Uterus (tissue), 3 donors: ENCODE measurements at regions not wholly inside any gene's neighbourhood (a gene's known extent, or its start where the extent isn't known, plus 50 kb on each side); places are given as distances from the start of the nearest gene placed in this dataset. TPM values are rescaled to one million over a fixed set of nuclear protein-coding genes. Genes with fewer than 3 reads are reported as not detected.
"Not testable (repeated sequence)": the region's sequence is repeated elsewhere in the genome, so short reads cannot be mapped to it uniquely, and the experiment has no call there.

Experiments
- DNase-seq, 2 donors: peaks; one replicate each; pipeline ENCODE4 v3.0.0-alpha.2; 2019 to 2020
- H3K27ac ChIP-seq, 2 donors: fragments of 200-600 bp; sonication (generic); 1 replicate in 1 of 2; 2 replicates in 1 of 2; pipeline ENCODE4 v1.5.1; 2016 to 2018
- H3K27me3 ChIP-seq, 2 donors: fragments of 200-600 bp; sonication (generic); one replicate each; pipeline ENCODE4 v1.5.1; 2018 to 2019; ENCODE audit warnings: control low read depth in 1 of 2
- H3K36me3 ChIP-seq, 2 donors: fragments of 200-600 bp; sonication (generic); one replicate each; pipeline ENCODE4 v1.5.1; 2019; ENCODE audit warnings: control low read depth in 1 of 2
- H3K4me1 ChIP-seq, 2 donors: fragments of 200-600 bp; sonication (generic); one replicate each; pipeline ENCODE4 v1.5.1; 2018 to 2019; ENCODE audit warnings: control low read depth in 1 of 2
- H3K4me3 ChIP-seq, 2 donors: fragments of 200-600 bp; sonication (generic); 1 replicate in 1 of 2; 2 replicates in 1 of 2; pipeline ENCODE4 v1.5.1; 2018 to 2019; ENCODE audit warnings: mild to moderate bottlenecking in 1 of 2
- H3K9me3 ChIP-seq, 2 donors: fragments of 200-600 bp; sonication (generic); one replicate each; pipeline ENCODE4 v1.5.1; 2019; ENCODE audit warnings: control low read depth in 1 of 2
- POLR2A ChIP-seq, 2 donors: fragments of 450-650 bp; IDR thresholded peaks; one replicate each; pipeline ENCODE4 v1.6.1; 2016; ENCODE audit warnings: antibody characterized with exemption in 2 of 2, mild to moderate bottlenecking in 1 of 2, moderate library complexity in 1 of 2
- intact Hi-C: fragments of 100-400 bp; cut with DNase I; formaldehyde crosslinking; loops from one replicate; pipeline ENCODE4 v1.15.1; 2023; ENCODE audit warnings: low total_unique reads
- microRNA-seq: library from miRNA; unstranded; fragments of <30 nt; microRNA quantifications from one replicate; pipeline ENCODE4, GENCODE V29; 2016; ENCODE audit warnings: borderline microRNAs expressed, borderline replicate concordance
- small RNA-seq: library from RNA; depleted of rRNA; stranded (forward); fragments of <200 nt; gene quantifications from one replicate; pipeline ENCODE3, GENCODE V24; 2016
- TF ChIP-seq, protein P1 (sequence below), 4 experiments: fragments of 200-600 bp in 2 of 4; fragments of 450-650 bp in 2 of 4; sonication (generic) in 2 of 4; IDR thresholded peaks; one replicate each; pipeline ENCODE4 v1.5.1; 2016 to 2019; ENCODE audit warnings: antibody characterized with exemption in 4 of 4, mild to moderate bottlenecking in 2 of 4, moderate library complexity in 1 of 4
- donor health status: DM: yes; HTN: yes; CAD: no.

DNA sequence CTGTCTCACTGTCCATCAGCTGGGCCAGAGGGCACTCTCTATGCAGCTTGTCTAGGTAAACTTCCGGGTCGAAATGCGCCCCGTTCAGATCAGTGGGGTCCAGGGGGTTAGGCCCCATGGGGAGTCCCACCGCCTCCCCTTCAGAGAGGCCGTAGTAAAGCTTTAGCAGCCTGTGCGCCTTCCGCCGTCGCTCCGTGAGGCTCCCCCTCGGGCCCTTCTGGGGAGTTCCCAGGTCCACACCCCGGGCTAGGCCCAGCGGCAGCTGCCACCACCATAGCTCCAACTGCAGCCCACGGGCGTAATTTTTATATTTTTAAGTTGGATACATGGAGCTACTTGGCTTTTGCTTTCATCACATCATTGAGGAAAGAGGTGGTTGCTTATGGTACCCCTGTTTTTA is 73.7 kb upstream of the FRG2C start:
- DNase-seq, H3K4me1 ChIP-seq, H3K27ac ChIP-seq, H3K4me3 ChIP-seq, H3K27me3 ChIP-seq, H3K9me3 ChIP-seq, H3K36me3 ChIP-seq, intact Hi-C loops: not testable (repeated sequence)

DNA sequence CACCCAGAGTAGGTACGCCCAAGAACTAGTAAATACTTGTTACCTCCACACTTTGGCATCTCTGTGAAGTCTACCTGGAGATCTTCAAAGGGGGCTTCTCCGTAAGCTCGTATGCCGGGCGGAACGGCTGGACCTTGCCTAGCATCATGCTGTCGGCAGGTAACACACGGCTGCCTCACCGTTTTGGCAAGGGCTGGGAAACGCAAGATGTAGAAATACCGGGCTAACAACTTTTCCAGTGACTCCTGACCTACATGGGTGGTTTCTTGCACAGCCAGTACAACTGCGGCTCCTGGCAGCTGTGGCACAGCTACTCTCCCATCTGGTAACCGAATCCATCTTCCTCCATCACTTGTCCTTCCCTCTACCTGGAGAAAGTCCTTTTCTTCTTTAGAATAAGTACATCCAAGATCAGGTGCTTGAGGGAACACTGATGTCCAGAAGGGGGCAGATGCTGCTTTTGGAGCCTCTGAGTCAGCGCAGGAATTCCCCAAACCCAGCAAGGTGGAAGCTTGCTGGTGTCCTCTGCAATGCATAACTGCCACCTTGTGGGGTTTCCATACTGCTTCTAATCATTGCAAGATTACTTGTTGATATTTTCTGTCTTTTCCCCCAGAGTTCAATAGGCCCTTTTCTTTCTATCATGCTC is 59.7 kb upstream of the FRG2C start:
- intact Hi-C loops, H3K4me3 ChIP-seq: not testable (repeated sequence)

DNA sequence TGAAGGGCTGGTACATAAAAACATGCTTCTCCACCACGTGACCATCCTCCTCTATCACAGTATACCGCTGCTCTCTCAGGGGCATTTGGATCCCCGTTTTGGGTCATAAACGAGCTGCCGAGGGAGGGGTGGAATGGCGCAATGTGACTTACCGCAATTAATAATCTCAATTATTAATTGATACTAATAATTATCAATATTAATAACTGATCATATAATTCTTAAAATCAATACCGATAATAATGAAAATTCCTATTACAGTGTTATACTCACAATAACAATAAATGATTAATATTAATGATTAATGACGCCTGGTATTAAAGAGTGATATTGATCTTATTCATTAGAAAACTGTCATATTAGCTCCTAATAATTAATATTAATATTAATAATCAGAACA is 56.1 kb upstream of the FRG2C start:
- H3K9me3 ChIP-seq, DNase-seq, H3K4me3 ChIP-seq, H3K36me3 ChIP-seq, H3K27ac ChIP-seq, intact Hi-C loops, H3K4me1 ChIP-seq, H3K27me3 ChIP-seq: not testable (repeated sequence)

More for the DNA sequence above, 59.7 kb upstream of the FRG2C start:
- H3K27ac ChIP-seq, DNase-seq, H3K9me3 ChIP-seq, H3K4me1 ChIP-seq, H3K27me3 ChIP-seq, H3K36me3 ChIP-seq: not testable (repeated sequence)
- TF ChIP-seq, protein P1, sequence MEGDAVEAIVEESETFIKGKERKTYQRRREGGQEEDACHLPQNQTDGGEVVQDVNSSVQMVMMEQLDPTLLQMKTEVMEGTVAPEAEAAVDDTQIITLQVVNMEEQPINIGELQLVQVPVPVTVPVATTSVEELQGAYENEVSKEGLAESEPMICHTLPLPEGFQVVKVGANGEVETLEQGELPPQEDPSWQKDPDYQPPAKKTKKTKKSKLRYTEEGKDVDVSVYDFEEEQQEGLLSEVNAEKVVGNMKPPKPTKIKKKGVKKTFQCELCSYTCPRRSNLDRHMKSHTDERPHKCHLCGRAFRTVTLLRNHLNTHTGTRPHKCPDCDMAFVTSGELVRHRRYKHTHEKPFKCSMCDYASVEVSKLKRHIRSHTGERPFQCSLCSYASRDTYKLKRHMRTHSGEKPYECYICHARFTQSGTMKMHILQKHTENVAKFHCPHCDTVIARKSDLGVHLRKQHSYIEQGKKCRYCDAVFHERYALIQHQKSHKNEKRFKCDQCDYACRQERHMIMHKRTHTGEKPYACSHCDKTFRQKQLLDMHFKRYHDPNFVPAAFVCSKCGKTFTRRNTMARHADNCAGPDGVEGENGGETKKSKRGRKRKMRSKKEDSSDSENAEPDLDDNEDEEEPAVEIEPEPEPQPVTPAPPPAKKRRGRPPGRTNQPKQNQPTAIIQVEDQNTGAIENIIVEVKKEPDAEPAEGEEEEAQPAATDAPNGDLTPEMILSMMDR (IDR thresholded peaks at IDR 0.05), result peak in 1 of 4 experiments; percentile 9

DNA sequence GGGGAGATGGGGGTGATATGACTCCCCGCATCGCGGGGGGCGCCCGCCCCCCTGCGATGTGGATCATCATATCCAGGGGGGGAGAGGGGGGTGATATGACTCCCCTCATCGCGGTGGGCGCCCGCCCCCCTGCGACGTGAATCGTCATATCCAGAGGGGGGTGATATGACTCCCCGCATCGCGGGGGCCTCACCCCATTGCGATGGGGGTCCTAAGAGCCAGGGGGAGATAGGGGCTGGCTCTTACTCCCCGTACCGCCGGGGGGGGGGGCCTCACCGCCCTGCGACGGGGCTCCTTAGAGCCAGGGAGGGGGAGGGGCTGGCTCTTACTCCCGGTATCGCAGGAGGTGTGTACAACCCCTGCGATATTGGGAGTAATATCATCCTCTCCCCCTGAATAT is 54.5 kb upstream of the FRG2C start:
- H3K27me3 ChIP-seq, H3K27ac ChIP-seq, DNase-seq, intact Hi-C loops, H3K36me3 ChIP-seq, H3K9me3 ChIP-seq, H3K4me3 ChIP-seq, H3K4me1 ChIP-seq: not testable (repeated sequence)

DNA sequence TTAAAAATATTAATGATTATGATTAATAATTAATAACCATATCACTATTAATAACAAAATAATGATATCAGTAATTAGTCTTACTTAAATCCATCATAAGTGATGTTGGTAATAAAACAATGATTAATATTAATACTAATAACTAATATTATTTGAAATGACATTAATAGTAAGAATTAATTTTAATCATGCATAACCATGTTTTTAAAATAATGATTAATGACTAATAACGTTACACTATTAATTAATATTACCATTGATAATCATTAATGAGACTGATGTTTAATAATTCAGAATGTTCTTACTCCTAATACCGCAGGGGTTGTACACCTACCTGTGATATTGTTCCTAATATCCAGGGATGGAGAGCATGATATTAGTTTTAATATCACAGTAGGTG is 53.4 kb upstream of the FRG2C start:
- H3K36me3 ChIP-seq, result no peaks in the 10 kb centered on the region
- no peaks in the 10 kb centered on the region for H3K4me1 ChIP-seq
- no peak overlapping the region for H3K4me3 ChIP-seq
- TF ChIP-seq, protein P1 (IDR thresholded peaks at IDR 0.05), result no peak
- TF ChIP-seq POLR2A (IDR thresholded peaks at IDR 0.05), result no peak
- no peak for DNase-seq
- intact Hi-C loops, result no loop called here
- no peaks in the 10 kb centered on the region for H3K9me3 ChIP-seq
- H3K27me3 ChIP-seq, result peaks cover 0 to 4% of the 10 kb centered on the region in 2 donors
- no peak overlapping the region for H3K27ac ChIP-seq

DNA sequence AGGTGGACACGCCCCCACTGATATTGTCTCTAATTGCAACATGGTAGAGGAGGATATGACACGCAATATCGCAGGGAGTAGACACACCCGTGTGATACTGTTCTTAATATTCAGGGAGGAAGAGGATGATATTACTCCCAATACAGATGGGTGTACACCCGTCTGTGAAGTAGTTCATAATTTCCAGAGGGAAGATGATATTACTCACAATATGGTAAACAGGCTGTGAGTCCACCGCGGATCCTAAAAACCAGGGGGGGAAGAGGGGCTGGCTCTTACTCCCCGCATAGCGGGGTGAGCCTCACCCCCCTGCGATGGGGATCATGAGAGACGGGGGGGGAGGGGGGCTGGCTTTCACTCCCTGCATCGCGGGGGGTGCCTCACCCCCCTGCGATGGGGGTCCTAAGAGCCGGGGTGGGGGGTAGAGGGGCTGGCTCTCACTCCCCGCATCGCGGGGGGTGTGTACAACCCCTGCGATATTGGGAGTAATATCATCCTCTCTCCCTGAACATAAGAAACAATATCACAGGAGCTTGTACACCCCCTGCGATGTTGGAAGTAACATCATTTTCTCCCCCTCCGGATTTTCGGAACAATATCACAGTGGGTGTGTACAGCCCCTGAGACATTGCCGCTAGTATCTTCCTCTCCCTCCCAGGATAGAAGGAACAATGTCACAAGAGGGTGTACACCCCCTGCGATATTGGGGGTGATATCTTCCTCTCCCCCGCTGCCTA is 52.2 kb upstream of the FRG2C start:
- H3K27me3 ChIP-seq, H3K36me3 ChIP-seq, DNase-seq, H3K27ac ChIP-seq, H3K4me1 ChIP-seq, H3K9me3 ChIP-seq, intact Hi-C loops, H3K4me3 ChIP-seq: not testable (repeated sequence)

Small RNAs in the stretch of these regions (microRNA-seq; reads per million reads assigned to microRNA genes)
- gene MIR4444-2, result not detected

Small RNAs in the stretch of these regions (small RNA-seq; reads per million reads assigned to genes)
- gene AC139453.1 (not detected), gene LSP1P2 (not detected), gene MIR4444-2 (not detected), gene RN7SL294P (not detected), gene SNRPCP10 (not detected)
